GM21737 (cell line): ENCODE measurements at regions not wholly inside any gene's neighbourhood (a gene's known extent, or its start where the extent isn't known, plus 50 kb on each side); places are given as distances from the start of the nearest gene placed in this dataset.

Experiments
- ATAC-seq: cut with Tn5 transposase; IDR thresholded peaks from one replicate; pipeline ENCODE4 v1.9.1; 2021; ENCODE audit warnings: mild to moderate bottlenecking, moderate library complexity; ENCODE audit not compliant: unreplicated experiment

DNA sequence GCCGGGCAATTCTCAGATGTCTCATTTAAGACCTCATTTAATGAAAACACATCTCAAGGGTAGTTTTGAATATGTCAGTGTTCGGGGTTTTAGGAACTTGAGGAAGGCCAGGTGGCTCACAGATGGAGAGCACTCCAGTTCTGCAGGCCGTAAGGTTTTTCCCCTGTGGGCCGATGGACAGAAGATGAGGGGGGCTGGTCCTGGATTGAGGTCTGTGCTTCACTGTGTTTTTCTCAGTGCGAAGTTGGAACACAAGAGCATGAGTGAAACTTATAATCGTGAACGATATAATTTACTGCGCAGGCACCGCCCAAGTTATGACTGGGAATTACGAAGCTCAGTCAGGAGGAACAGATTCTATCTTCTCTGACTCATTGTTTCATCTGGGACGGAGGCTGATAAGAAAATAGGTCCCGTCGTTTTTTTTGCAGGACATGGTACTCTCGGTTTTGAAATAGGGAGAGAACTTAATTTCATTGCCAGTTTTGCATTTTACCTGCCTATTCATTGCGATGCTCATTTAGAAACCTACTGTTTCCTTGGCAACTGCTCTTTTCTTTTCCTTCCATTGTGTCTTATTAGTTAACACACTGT lies 591.0 kb upstream of the PFKP start:
- ATAC-seq: no peak

DNA sequence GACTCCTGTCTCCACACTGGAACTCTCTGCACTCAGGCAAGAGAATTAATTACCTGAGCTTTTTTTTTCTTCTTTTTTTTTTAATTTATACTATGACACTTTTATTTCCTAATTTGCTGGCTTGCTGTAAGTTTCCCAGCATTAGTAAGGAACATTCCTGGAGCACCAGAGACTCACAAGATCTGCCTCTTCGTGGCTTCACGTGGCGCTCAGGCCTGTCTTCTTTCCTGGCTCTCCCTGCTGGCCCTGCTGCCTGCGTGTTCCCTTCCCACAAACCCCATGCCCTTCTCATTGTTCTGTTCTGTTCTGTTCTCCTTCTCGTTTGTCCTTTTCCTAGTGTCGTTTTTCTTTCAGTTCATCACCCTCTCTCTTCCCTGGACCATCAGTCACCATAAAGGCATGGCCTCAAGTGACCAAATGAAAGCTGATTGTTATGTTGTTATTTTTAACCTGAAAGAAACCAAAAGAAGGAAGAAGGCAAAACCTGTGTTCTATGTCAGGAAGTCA lies 591.6 kb upstream of the PFKP start:
- ATAC-seq: no peak

DNA sequence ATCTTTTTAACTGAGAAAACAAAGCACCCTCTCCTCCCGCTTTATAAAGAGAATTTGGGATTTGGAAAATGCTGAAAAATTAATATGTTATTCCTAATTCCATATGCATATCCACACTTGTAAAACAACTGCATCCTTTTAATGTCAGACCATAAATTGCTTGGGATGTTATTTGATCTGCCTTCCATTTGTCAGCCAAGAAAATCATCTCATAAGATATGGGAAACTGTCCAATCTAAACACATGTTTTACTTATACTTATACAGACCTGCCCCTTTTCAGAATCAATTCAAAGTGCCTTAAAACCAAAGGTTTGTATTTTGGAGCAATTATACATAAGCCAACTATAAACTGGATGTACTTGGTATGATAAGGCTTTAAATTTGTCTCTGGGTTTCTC lies 595.5 kb upstream of the PFKP start:
- ATAC-seq: no peak

DNA sequence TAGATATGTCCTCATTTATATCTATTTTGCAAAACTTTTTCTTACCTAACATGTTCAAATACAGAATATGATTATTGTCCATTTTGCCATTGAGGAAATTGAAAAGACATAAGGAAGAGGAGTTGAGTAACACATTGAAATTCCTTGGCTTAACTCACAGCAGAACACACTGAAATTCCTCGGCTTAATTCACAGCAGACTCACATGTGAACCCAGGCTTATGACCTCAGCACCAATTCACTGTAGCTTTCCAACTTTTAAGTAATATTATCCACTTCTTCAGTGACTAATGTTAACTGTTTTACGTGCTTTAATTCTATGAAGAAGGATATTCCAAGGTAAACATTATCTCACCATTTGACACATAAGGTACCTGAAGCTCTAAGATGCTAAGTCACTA lies 597.5 kb upstream of the PFKP start:
- no peak for ATAC-seq

DNA sequence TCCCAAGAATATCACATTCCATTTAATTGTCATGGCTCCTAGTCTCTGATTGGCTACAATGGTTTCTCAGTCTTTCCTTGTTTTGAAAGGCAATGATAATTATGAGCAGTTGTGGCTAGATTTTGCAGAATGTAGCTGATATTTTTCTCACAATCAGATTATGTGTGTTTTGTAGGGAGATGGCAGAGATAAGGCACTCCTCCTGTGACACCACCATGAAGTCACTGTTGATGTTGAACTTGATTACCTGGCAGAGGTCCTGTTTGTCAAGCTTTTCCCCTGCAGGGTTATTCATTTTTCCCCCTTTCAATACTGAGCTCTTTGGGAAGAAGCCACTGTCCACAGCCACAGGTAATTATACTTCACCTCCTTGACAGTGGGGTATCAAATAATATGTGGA lies 602.9 kb upstream of the PFKP start:
- no peak for ATAC-seq

DNA sequence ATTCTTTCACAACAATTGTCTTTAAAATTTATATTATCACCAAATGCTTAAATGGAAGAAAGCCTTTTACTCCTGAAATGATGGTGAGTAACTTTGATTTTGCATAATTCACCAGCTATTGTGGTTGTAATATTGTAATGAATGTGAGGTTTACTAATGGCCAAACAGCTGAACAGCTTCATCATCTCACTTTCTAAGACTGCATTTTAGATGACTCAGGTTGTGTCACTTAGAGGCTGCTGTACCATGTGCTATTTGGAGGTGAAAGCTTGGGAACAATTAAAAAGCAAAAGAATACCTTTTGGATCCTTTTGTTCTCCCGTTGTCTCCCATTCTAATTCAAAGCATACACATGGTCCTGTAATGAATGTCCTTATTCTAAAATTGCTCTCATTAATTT lies 604.0 kb upstream of the PFKP start:
- no peak for ATAC-seq

DNA sequence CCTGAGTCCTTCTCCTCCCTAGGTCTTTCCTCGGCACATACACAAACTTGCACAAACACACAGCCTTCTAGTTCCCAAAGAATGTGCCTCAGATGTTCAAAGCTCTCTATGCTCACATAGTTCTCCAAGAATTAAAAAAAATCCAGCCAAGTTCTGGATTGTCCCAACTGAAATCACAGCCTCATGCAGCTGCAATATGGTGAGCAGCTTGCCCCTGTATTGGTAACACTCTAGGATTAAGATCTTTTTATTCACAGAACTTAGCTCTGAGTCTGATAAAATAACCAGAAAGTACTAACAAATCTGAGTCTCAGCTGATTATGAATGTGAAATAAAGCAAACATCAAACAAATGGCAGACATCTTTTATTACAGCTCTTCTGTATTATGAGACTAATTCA lies 604.8 kb upstream of the PFKP start:
- no peak for ATAC-seq

DNA sequence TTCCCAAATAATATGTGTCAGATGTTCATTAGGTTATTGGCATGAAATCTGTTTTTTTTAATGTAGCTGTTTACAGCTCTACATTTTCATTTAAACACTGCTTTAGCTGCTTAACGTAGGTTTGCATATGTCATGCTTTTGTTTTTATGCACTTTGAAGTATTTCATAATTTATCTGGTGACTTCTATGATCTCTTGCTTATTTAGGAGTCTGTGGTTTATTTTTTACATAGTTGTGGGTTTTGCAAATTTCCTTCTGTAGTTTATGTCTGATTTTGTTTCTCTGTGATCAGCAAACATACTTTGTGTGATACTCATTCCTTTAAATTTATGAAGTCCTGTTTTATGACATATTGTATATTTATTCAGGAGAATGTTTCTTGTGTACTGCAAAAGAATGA lies 606.5 kb upstream of the PFKP start:
- ATAC-seq: no peak

DNA sequence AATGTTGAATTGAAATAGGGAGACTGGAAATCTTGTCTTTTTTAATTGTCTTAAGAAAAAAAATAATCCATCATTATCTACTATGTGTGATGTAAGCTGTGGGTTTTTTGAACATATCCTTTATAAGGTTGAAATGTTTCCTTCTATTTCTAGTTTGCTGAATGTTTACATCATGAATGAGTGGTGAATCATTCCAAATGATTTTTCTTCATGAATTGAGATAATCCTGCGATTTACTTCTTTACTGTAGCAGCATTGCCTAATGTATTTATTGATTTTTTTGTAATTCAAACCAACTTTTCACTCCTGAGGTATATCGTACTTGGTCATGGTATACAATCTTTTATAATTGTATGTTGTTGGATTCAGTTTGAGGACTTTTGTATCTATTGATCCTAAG lies 607.6 kb upstream of the PFKP start:
- ATAC-seq: no peak

DNA sequence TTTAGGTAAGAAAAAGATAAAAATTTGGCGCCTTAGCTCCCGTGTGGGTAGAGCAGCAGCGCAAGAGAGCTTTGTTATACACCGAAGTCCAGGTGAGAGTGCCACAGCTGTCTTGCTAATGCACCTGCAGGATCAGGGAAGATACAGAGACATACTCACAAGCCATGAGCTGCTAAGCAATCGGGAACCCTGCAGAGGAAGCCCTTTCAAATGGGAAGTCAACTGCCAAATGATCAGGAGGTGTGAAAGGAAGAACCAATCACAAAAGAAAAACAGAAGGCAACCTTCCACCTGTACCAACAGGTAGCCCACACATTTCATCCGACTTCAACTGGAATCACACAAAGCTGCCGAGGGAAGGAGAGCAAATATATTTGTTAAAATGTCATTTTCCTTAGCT lies 610.5 kb upstream of the PFKP start:
- ATAC-seq: no peak

DNA sequence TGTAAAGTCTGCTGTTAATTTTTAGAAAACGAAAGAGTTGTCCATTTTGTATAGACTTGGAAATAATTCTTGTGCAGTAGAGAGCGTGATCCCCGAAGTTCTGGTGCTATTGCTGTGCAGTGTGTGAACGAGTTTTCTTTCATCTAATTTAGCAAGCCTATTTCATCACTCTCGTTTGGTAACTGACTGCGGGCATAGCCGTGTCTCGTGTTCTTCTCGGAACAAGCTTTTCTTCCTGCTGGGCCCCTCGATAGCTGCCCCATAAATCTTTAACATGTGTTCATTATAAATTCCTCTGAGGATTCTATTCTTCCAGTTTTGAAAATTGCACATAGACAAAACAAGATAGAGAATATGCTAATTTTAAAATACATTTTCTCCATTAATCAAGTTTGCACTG lies 622.0 kb upstream of the PFKP start:
- ATAC-seq: no peak

DNA sequence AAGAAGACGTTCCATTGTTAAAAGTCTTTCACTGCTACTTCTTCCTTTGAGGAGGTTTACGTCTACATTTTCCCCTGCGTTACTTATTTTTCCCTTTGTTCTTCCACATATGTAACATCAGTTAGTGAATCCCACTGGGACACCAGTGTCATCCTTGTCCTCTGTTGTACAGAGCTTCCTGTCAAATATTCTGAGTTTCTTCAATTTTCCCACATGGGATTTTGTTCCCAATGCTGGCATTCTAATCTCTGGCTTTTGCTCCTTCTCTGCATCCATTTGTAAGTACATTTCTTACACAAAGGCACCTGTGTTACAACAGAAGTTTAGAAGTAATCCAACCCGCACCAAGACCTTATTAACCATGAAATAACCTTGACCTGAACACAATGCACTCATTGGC lies 627.4 kb upstream of the PFKP start:
- ATAC-seq: no peak

DNA sequence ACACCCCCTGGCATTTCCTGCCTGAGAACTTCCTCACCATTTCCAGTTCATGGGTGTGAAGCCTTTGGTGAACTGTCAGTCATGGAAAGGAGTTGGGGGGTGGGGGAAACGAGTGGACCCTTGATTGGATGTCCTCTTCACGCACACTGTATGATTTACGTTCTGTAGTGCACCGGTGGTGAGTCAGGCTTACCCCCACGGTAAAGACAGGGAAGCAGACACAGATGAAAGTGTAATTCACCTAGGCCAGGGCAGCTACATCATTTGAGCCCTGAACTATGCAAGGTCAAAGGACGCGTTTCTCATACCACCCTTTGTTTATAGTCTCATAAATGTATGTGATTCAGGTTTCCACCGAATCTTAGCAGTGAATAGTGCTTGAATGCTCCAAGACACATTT lies 628.3 kb upstream of the PFKP start:
- ATAC-seq: no peak

DNA sequence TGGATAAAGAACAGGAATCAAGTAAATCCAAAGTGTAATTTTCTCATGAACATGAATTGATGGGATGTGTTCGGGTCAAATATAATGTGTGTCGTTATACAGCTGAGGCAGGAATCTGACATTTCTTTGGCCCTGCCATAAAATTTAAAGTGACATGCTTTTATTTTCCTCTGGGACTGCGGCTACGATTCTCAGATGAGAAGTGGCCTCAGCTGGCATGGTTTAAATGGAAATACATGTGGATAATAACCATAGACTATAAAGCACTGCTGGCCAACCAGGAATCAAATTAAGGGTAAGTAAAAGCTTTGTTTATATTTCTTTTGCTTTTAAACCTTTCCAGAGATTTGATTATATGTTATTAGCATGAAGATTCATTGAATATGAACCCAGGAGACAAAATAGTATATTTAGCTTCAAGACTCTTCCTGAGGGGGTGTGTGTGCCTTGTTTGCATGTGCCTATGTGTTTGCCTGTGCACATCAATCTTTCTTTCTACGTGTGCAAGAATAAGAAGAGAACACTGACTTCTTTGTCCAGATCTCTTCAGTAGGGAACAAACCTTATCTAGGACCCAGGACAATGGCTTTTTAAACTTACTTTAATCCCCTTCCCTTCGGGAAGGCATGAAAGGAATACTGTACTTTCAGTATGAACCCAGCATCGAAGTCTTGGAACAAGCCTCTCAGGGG lies 629.0 kb upstream of the PFKP start:
- no peak for ATAC-seq

DNA sequence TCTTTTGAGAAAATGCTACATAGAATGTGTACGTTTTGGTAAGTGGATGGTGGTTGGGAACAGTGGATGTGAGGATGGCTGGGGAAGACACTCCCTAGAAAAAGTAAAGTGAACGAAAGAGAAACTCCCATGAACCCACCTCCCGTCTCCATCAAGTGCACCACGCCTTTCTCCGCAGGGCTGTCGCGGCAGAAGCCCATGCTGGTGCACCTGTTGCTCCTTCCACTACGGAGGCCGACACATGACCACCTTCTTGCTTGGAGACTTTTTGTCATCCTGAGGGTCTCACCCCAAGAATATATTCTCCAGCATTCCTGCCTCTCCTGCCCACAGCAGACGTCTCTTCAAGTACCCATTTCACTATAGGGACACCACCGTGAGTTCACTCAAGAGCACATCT lies 630.4 kb upstream of the PFKP start:
- ATAC-seq: no peak

DNA sequence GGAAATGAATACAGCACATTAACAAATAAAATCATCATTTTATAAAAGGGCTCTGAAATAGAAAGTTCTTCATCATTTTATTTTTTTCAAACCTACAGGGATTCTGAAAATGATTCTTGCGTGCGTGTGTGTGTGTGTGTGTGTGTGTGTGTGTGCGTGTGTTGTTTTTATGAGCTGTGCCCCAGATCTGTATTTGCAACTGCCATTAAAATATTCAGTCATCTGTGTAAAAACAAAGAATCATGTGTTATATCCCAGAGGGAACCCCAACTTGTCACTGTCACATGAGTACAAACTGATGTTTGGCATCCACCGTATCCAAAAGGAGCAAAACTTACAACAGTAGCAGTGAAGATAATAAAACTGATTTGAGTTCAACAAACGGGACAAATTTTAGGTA lies 635.4 kb upstream of the PFKP start:
- no peak for ATAC-seq

DNA sequence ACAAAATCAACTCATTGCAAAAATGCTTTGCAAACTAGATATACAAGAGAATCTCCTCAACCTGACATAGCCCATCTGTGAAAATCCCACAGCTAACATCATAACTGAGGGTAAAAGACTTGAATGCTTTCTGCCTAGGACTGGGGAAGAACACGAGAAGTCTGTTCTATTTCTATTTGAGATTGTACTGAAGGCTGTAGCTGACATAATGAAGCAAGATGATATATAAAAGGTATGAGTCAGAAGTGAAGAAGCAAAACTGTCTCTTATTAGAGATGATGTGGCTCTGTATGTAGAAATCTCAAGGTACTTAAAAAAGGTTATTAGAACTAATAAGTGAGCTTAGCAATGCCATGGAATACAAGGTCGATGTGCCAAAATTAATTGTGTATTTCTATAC lies 639.9 kb upstream of the PFKP start:
- no peak for ATAC-seq

DNA sequence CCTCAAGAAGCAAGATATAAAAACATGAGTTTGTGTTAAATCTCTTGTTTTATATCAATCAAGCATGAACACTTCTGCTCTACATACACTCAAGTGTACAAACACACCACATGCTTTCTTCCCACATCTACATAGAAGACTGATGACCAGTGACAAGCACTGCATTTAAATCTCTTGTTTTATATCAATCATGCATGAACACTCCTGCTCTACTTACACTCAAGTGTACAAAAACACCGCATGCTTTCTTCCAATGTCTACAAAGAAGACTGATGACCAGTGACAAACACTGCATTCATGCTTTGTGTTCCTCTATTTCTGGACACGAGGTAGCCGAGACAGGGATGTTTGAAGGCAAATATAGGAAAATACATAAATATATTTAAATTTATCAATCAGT lies 642.0 kb upstream of the PFKP start:
- ATAC-seq: no peak

DNA sequence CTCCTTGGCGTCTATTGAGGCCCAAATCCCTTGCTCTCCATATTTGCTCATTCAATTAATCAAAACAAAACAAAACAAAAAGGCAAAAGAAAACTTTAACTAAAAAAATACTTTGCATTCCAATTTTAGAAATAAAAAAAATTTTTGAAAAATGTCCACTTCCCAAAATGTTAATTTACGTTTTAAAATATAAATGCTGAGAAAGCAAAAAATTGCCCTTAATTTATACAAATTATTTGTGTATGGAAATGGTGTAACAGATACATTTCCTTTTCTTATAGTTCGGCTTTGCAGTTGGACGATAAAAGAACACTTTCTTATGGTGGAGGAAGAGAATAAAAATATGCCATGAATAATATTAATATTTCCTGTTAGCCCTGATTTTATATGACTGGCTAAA lies 652.8 kb upstream of the PFKP start:
- ATAC-seq: no peak

DNA sequence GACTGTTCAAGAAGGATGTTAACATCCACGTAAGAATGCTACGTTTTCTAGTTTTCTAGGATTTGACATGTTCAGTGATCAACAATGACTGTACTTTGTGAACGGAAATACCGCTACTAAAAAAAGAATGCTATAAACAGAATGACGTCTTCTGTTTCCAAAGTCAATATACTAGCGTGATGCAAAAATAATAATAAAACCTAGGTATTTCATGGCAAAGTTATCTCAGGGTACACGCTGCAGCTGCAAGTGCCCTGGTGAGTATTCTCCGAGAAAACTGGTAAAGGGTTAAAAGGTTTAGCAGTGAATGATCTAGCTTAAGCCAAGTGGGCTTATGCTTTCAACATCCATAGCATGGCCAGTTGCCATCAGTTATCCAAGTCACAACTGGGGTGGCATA lies 653.3 kb upstream of the PFKP start:
- ATAC-seq: no peak

DNA sequence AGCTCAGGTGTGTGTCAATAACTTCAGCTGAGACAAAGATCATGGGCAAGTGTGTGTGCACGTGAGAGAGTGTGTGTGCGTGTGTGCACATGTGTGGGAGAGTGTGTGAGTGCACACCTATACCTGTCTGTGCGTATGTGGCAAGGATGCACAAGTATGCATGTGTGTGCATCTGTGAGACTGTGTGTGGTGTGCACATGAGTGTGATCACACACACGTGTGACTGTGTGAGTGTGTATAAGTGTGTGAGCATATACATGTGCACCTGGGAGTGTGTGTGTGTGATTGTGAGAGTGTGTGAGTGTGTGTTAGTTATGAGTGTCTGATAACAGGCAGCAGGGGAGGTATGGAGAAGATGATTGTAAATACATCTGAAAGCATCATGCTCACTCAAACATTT lies 657.3 kb upstream of the PFKP start:
- no peak for ATAC-seq

DNA sequence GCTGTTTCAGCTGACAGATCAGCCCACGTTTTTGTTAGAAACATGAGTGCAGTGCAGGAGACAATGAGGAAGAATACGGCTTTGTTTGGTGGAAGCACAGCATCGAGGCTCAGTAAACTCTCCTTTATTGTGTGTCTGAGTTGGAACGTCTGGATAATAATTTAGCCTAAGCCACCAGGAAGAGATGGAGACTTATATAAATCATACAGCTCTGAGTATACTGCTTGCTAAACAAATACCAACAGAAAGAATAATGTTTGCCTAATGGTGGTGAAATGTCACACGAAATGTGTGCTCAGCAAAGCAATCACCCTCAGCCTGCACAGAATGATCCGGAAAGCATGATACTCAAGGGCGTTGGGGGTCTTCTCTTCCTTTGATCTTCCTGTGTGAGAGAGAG lies 664.1 kb upstream of the ADARB2 start:
- ATAC-seq: no peak

DNA sequence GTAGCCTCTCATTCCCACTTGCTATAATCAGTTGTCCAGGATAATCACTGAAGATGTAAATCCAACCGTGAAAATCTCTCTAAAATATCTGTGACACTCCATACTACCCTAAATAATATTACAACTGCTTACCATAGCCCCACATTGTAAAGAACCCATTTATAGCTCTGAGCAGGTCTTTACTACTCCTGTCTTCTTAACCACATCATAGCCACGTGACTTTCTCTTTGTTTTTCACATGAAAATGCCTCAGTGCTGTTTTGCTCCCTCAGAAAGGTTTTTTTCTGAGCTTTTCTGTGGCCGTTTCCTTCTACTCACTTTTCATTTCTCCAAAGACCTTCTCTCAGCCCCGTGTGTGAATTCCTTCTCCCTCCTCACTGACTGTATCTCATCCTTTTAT lies 662.2 kb upstream of the ADARB2 start:
- no peak for ATAC-seq
